ENCODE measurements at regions not wholly inside any gene's neighbourhood (a gene's known extent, or its start where the extent isn't known, plus 50 kb on each side); places are given as distances from the start of the nearest gene placed in this dataset.

- Histone ChIP-seq H2AFZ (ENCODE audit: low read length) (no peak overlapping the region), H3K4me2 (ENCODE audit: low read depth, low read length) (no peak overlapping the region), H3K9me3 (replicated peaks; ENCODE audit: insufficient read depth, low read length) (no peaks in the 10 kb centered on the region), H3F3A (ENCODE audit: insufficient read depth, low read length) (no peaks in the 10 kb centered on the region), H3K9me2 (replicated peaks; ENCODE audit: insufficient read depth, low read length) (no peaks in the 10 kb centered on the region), H3K36me3 (replicated peaks; ENCODE audit: insufficient read depth, low read length) (no peaks in the 10 kb centered on the region), H3K27me3 (replicated peaks; ENCODE audit: insufficient read depth, low read length) (no peaks in the 10 kb centered on the region), H3K4me3 (ENCODE audit: low read length) (no peak overlapping the region), H4K20me1 (ENCODE audit: insufficient read depth, low read length) (no peaks in the 10 kb centered on the region), H3K27ac (ENCODE audit: low read length) (no peak overlapping the region), H3K79me2 (ENCODE audit: low read length) (no peaks in the 10 kb centered on the region), H3K4me1 (ENCODE audit: low read length) (0 out of 2 replicates have a peak, but pooled peaks cover 4% of the 10 kb centered on the region), H3K9ac (ENCODE audit: low read length) (no peak overlapping the region)
- no peak for TF ChIP-seq EZH2phosphoT487 (IDR thresholded peaks at IDR 0.05; ENCODE audit: low read length)
- no peak for TF ChIP-seq CTCF (IDR thresholded peaks at IDR 0.05; ENCODE audit: low read length)
- no peak for TF ChIP-seq EZH2 (optimal IDR thresholded peaks at IDR 0.05; ENCODE audit: low read depth, low read length)
- DNase-seq = no peak
Measured at GRCh38 chr6:163718537-163718936, 304.0 kb downstream of the QKI start.

GRCh38 chr6:163717106-163717764 is 302.7 kb downstream of the QKI start:
- Histone ChIP-seq H3K36me3 (replicated peaks; ENCODE audit: insufficient read depth, low read length) (no peaks in the 10 kb centered on the region), H3K4me2 (ENCODE audit: low read depth, low read length) (no peak overlapping the region), H4K20me1 (ENCODE audit: insufficient read depth, low read length) (no peaks in the 10 kb centered on the region), H3K9me2 (replicated peaks; ENCODE audit: insufficient read depth, low read length) (no peaks in the 10 kb centered on the region), H3K79me2 (ENCODE audit: low read length) (no peaks in the 10 kb centered on the region), H3K9me3 (replicated peaks; ENCODE audit: insufficient read depth, low read length) (no peaks in the 10 kb centered on the region), H3K9ac (ENCODE audit: low read length) (no peak overlapping the region), H2AFZ (ENCODE audit: low read length) (no peak overlapping the region), H3K27ac (ENCODE audit: low read length) (no peak overlapping the region), H3K4me1 (ENCODE audit: low read length) (no peaks in the 10 kb centered on the region), H3F3A (ENCODE audit: insufficient read depth, low read length) (no peaks in the 10 kb centered on the region), H3K27me3 (replicated peaks; ENCODE audit: insufficient read depth, low read length) (no peaks in the 10 kb centered on the region), H3K4me3 (ENCODE audit: low read length) (no peak overlapping the region)
- no peak for DNase-seq
- TF ChIP-seq EZH2phosphoT487 (IDR thresholded peaks at IDR 0.05; ENCODE audit: low read length) (no peak), EZH2 (optimal IDR thresholded peaks at IDR 0.05; ENCODE audit: low read depth, low read length) (no peak), CTCF (IDR thresholded peaks at IDR 0.05; ENCODE audit: low read length) (no peak)

- Histone ChIP-seq H3K9me2 (replicated peaks; ENCODE audit: insufficient read depth, low read length) (no peaks in the 10 kb centered on the region), H3K36me3 (replicated peaks; ENCODE audit: insufficient read depth, low read length) (no peaks in the 10 kb centered on the region), H3K27me3 (replicated peaks; ENCODE audit: insufficient read depth, low read length) (no peaks in the 10 kb centered on the region), H3K9ac (ENCODE audit: low read length) (no peak overlapping the region), H2AFZ (ENCODE audit: low read length) (no peak overlapping the region), H3K27ac (ENCODE audit: low read length) (no peak overlapping the region), H3K4me3 (ENCODE audit: low read length) (no peak overlapping the region), H4K20me1 (ENCODE audit: insufficient read depth, low read length) (no peaks in the 10 kb centered on the region), H3K9me3 (replicated peaks; ENCODE audit: insufficient read depth, low read length) (no peaks in the 10 kb centered on the region), H3K79me2 (ENCODE audit: low read length) (no peaks in the 10 kb centered on the region), H3K4me1 (ENCODE audit: low read length) (no peaks in the 10 kb centered on the region), H3F3A (ENCODE audit: insufficient read depth, low read length) (no peaks in the 10 kb centered on the region), H3K4me2 (ENCODE audit: low read depth, low read length) (no peak overlapping the region)
- no peak for TF ChIP-seq CTCF (IDR thresholded peaks at IDR 0.05; ENCODE audit: low read length)
- TF ChIP-seq EZH2phosphoT487 (IDR thresholded peaks at IDR 0.05; ENCODE audit: low read length) = no peak
- no peak for TF ChIP-seq EZH2 (optimal IDR thresholded peaks at IDR 0.05; ENCODE audit: low read depth, low read length)
- no peak for DNase-seq
Measured at GRCh38 chr6:163716690-163717089, 302.2 kb downstream of the QKI start.

Measured in MM.1S (cell line).